ENCODE measurements at regions not wholly inside any gene's neighbourhood (a gene's known extent, or its start where the extent isn't known, plus 50 kb on each side); places are given as distances from the start of the nearest gene placed in this dataset.

DNA sequence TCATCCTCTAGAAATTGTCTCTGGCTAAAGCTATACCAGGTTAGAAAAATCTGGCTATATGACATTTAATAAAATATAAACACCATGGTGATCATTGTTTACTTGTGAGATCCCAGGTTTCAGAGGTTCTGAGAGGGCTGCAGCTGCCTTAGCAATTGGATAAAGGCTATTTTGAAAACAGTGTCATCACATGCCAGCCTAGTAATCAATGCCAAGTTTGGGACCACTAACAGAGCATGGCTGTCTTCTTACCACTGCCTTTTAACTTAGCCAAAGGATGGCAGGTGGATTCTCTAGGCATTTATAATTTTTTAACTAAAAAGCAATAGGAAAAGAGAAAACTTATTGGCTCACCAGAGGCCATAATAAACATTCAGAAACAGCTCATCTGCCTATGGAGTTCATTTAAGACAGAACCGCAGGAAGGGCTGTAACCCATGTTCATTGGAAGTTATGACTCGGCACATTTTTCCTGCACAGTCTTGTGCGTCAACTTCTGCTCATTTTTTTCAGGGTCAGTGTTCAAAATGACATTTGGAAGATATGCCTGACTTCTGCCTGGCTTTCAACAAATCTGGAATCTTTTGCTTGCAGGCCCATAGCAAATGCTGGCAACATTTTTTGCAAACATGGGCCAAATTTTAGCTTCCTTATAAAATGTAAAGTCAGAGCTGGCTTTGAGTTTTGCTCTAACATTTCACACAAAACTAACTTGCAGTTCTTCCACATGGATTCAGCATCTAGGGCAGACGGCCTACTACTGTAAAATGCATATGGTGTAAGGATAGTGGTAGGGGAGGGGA is 476.0 kb upstream of the TBL1XR1 start:
- no peak for DNase-seq (ENCODE audit: low read depth in 2 of 2)

DNA sequence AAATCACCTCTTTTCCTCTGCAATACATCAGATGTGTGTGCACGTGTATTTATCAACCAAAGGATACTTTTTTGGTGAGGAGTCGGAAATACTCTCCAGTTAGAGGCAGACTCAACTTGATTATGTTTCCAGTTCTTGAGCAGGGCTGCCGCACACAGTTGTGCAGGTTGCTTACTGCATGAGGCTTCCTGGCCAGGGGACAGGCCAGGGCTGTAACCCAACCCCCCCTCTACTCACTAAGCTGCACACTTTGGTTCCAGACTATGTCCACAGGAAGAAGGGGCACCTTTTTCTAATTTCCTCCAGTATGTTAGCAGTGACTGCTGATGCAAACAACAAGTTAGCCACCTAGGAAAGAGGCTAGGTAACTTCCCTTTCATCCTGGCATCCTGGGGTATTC is 476.9 kb upstream of the TBL1XR1 start:
- DNase-seq (ENCODE audit: low read depth in 2 of 2), result no peak

DNA sequence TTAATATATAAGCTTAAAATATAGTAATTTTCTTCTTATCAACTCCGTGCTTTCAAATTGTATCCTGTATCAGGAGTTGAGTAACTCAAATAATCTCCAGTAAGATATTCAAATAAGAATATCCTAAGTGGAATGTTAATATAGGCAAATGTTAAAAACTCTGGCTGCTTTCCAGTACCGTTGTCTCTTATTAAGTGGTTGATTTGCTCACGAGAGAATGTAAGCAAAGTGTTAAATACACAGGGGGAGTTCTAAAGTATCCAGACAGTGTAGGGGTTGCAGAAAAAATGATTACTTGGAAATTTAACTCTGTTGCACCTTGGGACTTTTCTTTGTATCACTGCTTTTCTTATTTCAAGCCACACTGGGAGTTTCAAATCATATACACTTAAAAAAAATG is 478.9 kb upstream of the TBL1XR1 start:
- DNase-seq (ENCODE audit: low read depth in 2 of 2), result no peak

DNA sequence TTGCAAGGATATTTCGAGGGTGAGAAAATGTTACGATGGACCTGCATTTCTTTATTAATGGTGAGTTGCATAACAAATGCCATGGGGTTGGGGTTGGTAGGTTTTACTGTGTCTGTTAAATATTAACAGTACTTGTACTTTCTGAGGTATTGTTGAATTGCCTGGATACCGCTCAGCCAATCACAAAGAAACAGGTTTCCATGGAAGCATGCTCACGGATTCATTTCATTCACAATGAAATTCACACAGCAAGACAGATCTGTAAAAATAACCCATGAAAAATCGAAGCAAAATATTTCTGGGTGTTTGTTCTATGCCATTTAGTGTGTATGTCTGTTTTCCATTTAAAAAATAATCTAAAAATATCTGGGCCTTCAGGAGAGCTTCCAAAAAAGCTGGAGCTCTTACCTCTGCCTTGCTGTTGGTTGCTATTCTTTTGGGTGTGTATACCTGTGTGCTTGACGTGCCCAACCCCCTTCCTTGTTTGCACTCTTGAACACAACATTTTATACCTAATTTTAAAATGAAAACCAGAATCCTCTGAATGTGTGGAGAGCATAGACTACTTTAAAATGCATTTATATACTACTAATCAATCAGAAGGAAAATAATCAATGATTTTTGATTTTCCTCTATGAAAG is 479.8 kb upstream of the TBL1XR1 start:
- DNase-seq (ENCODE audit: low read depth in 2 of 2), result no peak

DNA sequence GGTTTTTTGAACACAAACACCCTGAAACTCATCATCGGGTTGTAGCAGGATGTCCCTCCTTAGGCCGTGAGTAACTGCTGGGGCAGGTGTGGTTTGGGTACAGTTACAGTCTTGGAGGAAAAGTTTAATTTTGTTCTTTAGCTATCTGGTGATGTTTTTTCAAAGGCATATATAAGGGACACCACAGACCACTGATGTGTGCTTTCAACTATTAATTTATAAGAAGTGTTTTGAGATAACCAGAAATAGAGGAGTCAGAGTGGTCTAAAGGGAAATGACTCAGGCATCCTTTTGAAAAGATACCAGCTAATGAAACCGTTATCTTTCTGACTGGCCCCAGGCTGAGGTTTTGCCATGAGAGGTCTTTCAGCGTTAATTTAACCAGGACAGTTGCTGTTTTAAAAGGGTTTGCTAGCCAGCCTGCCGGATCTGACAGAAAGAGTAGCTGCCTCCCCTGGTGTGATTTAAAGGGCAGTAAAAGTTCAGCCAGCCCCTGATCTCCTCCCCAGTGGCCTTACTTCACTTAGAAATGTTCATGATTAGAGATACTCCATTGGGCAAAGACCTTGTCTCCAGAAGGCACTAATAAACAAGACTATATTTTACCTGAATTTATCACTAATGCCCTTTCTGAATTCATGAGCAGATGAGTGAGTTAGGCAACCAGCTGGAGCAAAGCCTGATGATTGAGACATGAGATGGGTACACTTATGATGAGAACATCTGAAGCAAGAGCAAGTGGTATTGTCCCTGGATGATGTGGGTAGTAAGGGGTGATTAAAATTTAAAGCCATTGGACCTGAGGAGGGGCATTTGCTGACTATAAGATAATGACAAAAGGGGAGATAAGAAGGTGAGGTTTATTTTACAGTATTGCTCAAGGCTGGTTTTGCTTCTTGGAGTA is 482.5 kb upstream of the TBL1XR1 start:
- no peak for DNase-seq (ENCODE audit: low read depth in 2 of 2)

DNA sequence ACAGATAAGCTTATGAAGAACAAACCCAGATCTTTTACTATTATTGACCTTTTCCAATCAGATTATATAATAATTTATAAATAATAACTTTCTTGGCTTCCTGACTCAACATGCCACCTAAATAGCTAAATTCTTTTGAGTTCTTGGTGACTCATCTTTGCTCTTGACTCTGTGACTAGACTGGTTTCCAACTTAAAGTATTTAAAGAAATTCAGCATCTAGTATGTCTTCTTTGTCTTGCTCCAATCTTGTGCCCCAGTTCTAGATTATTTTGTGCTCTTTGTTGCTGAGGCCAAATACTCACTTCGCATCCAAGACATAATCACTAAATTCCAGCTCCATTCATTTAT is 483.2 kb upstream of the TBL1XR1 start:
- DNase-seq (ENCODE audit: low read depth in 2 of 2), result no peak

DNA sequence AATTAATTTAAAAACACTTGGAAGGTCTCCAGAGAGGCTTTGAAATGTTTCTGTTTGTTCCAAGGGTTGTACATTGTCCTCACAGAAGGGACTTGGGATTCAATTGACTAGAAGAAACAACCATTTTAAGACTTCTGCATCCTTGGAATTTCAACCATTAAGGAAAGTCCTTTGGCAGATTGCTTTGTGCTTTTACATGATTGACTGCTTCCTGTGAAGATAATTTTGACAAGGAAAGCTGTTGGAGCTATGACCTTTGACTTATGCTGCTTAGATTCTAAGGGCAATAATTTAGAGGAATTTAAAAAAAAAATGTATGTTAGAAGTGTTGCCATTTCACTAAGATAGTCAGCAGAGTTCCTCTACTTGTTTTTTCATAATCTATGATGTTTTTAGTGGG is 483.9 kb upstream of the TBL1XR1 start:
- DNase-seq (ENCODE audit: low read depth in 2 of 2), result no peak

DNA sequence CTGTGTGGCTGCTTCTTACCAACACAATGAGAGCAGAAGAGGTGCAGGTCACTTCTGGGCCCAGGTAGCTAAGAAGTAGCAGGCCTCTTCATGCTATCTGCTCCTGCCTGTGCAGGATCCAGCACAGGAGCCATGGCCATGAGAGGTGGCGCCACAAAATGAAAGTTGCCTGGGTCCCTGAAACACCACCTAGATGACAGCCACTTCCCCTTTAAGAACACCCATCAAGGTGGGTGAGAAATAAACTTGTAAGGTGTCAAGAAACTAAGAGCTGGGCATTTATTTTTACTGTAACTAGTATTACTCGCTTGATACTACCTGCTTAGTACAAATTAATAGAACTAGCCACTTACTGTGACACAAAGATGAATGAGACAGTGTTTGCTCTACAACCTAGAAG is 484.6 kb upstream of the TBL1XR1 start:
- no peak for DNase-seq (ENCODE audit: low read depth in 2 of 2)

DNA sequence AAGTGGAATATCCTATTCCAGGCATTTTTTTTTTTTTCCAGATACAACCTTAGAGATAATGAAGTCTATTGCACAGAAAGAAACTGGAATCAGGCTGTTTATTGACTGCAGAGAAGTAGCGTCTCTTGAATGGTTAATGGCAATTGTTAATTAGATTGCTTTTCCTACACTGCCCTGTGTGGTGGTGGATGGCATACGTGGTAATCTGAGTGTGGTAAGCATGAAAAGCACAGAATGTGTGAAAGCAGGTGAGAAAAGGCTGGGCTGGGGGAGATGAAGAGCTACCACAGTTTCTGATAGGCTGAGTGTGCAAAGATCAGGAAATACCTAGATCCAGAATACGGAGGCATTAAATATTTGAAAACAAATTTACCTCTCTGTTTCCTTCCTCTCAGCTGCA is 486.3 kb upstream of the TBL1XR1 start:
- no peak for DNase-seq (ENCODE audit: low read depth in 2 of 2)

DNA sequence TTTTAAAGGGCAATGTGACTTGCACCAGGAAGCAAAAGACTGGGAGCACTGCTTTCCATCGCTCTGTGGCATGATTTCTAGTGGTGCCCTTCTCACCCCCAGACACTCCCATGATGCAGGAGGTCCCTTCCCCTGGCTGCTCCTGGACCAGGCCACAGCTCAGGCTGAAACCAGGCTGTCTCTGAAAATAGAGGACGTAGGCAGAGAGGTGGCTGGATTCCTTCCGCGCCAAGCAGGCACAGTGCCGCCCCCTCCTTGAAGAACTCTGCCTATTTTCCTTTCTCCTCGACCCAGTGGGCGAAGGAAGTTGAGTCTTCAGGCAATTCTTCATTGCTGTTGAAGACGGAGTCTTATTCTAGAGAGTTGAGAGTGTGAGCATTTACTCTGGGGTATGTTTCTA is 489.4 kb upstream of the TBL1XR1 start:
- no peak for DNase-seq (ENCODE audit: low read depth in 2 of 2)

DNA sequence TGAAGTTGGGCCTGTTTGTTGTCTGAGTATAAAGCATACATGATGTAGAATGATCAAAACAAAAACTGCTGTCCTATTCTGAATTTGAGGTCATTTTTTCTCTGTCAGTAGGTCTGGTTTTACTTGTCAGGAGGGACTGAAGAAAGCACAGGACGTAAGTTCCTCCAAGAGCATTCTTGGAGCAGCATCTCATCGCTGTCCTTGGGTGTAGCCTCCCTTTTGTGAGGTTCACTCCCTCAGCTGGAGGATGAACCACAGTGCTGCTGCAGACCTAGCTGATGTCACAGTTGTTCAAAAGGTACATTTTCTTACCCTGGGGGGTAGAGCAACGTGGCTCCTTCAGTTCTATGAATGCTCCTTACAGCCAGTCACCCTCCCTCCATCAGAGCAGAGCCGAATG is 490.0 kb upstream of the TBL1XR1 start:
- no peak for DNase-seq (ENCODE audit: low read depth in 2 of 2)

DNA sequence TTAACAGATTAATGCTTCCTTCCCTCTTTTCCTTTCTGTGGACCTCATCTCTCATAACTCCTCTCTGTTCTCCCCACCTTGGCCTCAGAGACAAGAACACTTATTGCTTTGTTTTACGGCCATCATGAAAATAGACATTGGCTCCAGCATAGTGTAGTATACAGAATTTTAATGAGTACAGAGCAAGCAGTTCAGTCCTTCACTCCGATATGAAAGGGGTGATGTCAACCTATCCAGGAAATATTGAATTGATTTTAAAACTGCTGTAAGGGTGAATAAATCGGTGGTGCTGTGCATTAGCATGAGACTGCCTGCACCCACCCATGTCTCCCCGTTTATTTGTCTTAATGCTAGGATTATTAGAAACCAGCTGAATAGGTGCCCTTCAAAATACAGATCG is 490.9 kb upstream of the TBL1XR1 start:
- no peak for DNase-seq (ENCODE audit: low read depth in 2 of 2)

DNA sequence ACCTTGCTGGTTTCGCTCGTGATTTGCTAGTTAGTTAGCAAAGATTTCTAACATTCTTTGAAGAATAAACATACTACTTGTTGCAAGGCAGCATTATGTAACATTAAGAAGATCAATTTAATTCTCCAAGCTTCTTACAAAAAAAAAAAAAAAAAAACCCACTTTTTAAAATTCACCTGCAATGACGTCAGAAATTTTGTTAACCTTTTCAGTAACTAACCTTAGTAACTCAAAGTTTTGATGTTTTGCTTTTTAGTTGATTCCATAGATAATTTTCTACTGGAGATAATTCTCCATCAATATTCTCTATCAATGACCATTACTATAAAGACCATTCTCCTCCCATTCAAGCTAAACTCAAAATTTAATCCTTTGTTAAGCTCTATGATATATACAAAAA is 491.8 kb upstream of the TBL1XR1 start:
- DNase-seq (ENCODE audit: low read depth in 2 of 2), result no peak

DNA sequence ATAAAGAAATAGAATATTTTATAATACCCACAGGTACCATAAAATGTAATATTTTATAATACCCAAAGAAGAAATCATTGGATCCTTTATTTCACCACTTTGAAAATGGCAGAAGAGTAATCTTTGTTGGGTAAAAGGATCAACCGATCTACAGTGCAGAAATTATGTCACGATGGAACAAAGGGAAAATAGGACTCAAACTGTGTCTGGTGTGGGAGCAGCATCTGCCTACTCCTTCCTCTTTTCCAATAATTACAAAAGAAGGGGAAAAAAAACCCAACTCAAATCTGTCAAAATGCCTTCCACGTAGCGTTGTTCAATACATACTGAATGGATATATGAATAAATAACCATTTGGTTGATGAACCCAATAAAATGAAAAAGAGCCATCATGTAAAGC is 492.6 kb upstream of the TBL1XR1 start:
- DNase-seq (ENCODE audit: low read depth in 2 of 2), result no peak

DNA sequence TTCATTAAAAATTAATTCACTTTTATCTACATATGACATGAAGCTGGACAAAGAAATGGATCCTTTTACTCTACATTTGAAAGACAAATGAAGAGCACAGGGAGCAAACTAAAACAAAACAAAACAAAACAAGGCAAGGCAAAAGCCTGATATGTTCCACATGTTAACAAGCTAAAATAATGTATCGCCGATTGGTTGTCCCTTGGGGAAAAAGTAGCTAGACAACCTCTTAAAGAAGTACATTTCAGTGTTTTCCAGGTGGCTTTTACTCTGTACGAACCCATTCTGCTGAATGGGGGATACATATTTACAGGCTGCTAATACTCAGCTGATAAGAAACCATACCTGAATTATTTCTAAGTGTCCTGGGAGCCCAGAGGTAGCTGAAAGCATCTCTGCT is 493.0 kb upstream of the TBL1XR1 start:
- DNase-seq (ENCODE audit: low read depth in 2 of 2), result no peak

DNA sequence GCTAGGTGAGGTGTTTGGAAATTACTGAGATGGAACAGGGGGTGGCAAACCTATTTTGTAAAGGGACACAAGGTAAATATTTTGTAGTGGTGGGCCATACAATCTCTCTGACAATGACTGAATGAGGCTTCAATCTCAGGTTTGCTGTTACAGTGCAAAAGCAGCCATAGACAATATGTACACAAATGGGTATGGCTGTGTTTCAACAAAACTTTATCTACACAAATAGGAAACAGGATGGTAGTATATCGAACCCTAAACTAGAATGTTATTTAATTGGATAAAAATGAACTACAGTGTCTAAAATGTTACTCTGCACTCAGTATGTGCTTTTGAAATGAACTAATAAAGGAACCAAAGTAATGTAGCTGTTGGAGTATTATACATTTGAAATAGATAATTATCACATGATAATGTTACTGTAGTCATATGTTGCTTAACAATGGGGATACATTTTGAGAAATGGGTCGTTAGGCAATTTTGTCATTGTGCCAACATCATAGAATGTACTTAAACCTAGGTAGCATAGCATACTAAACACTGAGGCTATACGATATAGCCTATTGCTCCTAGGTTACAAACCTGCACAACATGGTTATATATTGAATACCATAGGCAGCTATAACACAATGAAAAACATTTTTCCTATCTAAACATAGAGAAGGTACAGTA is 495.2 kb upstream of the TBL1XR1 start:
- no peak for DNase-seq (ENCODE audit: low read depth in 2 of 2)

DNA sequence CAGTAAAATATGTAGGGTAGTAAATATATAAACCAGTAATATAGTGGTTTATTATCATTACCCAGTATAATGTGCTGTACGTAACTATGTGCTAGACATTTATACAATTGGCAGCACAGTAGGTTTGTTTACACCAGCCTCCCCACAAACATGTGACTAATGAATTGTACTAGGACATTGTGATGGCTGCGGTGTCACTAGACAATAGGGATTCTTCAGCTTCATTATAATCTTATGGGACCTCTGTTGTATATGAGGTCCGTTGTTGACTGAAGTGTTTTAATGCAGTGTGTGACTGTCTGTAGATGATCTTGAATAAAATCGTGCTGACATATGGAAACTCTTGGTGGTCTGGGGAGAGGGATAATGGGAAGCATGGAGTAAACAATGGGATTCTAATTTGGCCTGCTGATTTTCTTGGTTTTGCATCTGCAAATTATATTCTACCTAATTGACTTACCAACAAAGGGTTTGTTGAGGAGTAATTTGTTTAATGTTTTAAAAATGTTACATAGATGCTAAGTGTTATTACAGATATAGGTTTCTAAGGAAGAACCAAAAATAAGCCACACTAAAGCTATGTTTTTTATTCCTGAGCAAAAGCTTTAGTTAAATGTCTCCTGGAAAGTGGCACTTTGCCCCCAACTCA is 496.5 kb upstream of the TBL1XR1 start:
- DNase-seq (ENCODE audit: low read depth in 2 of 2), result no peak

DNA sequence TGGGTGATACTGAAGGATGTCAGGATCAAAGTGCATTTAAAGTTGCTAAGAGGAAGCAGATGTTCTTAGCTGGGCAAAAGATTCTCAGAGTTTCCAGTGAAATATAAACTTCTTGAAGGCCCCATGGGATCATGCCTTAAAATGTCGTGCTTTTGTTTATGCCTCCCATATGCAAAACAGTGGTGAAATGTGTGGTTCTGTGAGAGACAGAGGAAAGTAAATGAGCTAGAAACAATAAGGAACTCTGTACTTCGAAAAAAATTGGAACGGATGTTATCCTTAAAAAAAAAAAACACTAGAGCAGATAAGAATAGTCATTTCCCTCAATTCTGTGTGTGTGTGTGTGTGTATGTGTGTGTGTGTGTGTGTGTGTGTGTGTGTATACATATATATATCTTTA is 497.0 kb upstream of the TBL1XR1 start:
- DNase-seq (ENCODE audit: low read depth in 2 of 2), result no peak

DNA sequence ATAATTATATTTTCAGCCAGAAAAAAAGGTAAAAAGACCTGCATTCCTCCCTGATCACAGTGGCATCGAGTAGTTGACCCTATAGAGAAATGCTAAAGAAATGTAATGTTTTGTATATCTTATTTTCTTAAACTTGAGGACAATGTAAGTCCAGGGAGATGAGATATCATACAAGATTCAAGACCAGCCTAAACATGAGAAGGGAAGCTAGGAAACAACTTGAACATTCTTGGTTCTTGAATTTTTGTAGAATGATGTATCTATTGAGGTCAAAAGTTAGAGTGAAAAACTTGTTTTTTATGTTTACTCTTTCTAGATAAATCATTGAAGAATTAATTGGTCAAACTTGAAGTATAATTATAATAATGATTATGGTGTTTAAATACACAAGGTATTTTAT is 497.7 kb upstream of the TBL1XR1 start:
- DNase-seq (ENCODE audit: low read depth in 2 of 2), result no peak

DNA sequence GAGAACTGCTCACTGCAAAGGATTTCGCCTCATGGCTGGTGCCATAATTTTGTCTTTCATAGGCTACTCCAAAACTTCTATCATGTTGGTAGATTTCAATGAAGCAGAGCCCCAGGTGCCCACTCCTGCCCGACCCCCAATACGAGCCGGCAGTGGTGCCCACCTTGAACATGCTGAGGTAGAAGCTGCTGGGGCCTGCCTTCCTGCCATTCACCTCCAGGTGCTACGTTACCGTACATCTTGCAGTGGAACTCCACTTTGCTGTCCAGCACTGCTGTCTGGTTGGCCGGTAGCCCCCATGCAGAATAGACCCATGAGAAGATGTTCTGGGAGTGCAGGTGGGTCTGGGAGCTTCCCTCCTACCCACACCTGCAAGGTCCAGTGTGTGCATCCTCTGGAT is 502.8 kb upstream of the TBL1XR1 start:
- no peak for DNase-seq (ENCODE audit: low read depth in 2 of 2)

DNA sequence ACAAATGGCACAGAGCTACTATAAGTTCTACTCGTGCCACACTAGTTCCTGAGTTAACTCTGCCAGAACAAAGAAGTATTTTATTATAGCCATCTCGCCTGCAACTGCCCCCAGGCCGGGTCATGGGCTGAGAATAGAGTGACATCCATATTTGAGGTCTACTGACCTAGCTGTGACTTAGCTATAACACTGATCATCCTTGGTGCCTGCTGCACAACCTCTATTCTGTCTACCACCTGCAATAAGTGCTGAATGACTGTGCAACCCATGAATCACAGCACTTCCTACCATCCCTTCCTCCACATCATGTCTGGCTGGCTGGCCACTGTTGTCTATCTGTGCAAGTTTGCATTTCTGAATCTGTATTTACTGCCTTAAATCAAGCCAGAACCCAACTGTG is 506.5 kb upstream of the TBL1XR1 start:
- DNase-seq (ENCODE audit: low read depth in 2 of 2), result no peak

Measured in activated CD4-positive, alpha-beta T cell treated with anti-CD3 and anti-CD28 coated beads for 24 hours (primary cell).